GM20431 (cell line): ENCODE measurements at regions not wholly inside any gene's neighbourhood (a gene's known extent, or its start where the extent isn't known, plus 50 kb on each side); places are given as distances from the start of the nearest gene placed in this dataset.

ENCODE experiments used
- in situ Hi-C: fragments of 300-500 bp; cut with MseI, MboI; formaldehyde crosslinking; loops from one replicate; pipeline ENCODE4 v1.15.0; 2020; ENCODE audit warnings: low sequenced_read_pairs; ENCODE audit not compliant: unreplicated experiment

DNA sequence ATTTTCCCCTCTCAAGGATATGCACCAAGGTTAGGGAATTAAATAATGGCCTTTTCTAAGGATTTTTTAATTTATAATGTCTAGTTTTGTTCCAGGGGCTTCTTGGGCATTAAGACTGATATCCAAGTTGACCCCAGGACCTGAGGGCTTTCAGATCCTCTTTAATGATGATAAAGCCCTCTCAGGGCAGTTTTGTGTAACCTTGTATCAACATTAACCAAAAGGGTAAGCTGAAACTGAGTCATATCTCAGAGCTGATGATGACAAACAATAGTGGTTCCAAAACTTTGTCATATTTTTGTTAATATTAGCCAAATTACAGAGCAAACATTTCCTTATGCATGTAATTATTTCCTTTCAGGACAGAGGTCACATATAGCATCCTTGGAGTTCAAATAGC, 309.4 kb upstream of the MAN1A1 start:
- in situ Hi-C loops = no loop called here

DNA sequence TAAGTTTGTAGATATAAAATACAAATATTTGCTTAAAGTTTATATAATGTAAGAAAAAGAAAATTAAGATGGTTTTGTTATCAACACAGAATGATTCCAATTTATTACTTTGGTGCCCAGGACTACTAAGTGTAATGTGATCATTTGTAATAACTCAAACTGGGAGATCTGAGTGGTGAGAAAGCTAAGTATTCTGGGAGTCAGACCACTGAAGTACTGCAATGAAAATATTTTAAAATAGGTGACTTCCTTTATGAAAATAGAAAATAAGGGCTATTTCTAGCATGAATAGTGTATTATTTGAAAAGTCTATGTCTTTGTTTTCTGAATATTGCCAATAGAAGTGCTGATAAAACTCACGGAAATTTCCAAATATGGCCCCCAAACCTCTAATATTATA, 305.6 kb upstream of the MAN1A1 start:
- in situ Hi-C loops = no loop called here

DNA sequence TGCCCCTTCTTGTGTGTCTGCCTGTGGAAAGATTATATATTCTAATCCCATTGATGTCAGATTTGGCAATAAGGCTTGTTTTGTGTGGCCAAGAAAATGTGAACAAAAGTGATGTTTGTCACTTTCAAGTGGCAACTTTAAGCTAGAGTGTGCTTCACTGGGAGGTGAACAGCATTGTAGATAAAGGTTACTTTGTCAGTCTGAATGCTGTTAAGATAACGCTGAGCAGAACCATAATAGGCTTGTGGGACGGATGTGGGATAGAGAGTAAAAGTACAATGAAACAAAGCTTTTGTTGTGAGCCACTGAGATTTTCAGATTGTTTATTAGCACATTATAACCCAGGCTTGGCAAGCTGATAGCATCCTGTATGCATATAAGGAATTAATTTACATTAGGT, 303.8 kb upstream of the MAN1A1 start:
- in situ Hi-C loops = no loop called here

DNA sequence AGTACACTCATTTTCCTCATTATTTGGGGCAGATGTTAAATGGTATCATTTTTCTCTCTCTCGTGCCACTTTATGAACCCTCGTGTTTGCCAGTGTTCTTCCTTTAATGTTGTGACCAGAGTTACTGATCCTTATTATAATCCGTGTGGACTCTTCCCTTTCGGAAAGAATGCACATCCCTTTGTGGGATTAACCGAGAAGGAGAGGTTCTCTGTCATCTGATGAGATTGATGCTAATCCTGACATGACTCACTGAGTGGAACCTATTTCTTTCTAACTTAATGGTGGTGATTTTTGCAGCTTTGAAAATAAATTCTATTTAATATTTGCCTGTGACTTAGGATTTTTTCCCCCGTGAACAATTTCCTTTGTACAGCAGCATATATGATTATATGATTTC, 300.0 kb upstream of the MAN1A1 start:
- in situ Hi-C loops = no loop called here

DNA sequence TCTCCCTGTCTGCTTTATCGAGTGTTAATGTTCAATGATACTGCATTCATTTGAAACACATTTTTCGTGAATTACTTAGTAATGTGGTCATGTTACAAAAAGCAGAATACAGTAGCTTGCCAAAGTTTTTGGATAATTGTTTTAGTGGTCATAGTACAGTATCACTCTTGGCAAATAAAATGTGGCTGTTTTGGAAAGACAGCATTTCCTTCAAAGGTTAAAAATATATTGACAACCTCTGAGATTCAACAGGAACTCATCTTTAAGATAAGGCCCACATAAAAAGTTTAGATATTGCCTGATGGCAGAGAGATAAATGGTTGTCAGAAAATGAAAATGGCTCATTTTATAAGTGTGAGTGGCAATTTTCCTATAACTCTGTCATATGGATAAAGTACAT, 297.7 kb upstream of the MAN1A1 start:
- in situ Hi-C loops = no loop called here

DNA sequence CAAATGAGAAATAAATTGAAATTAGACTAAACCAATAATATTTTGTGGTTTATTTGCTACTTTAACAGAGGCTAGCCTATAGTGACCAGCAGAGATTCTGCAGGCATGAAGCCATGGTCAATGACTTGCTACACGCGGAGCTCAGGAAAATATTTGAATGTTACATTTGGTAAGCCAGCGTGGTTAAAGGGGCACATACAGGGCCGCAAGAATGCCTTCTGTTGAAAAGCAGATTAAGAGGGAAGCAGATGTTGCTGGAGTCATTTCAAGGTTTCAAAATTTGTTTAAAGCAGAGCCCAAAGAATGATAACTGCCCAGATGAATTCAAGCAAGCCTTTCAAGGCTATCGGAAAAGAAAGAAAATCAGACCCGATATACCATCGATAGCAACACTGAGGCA, 294.3 kb upstream of the MAN1A1 start:
- in situ Hi-C loops = no loop called here

DNA sequence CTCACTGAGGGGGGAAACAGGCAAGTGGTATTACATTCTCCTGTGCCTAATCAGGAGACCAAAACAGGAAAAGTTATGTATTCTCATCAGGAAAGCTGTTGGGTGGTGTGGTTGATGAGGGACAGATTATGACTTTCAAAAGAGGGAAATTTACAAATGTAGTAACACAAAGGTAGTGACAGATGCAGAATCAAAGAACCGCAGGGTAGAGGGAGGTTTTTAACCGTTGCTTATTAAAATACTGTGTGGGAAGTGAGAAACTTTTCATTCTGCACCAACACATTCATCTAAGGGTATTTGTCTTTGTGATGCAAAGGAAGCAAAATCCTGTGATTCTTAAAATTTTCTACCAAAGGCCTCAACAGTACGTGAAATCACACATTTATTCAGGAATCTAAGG, 288.2 kb upstream of the MAN1A1 start:
- in situ Hi-C loops = no loop called here

DNA sequence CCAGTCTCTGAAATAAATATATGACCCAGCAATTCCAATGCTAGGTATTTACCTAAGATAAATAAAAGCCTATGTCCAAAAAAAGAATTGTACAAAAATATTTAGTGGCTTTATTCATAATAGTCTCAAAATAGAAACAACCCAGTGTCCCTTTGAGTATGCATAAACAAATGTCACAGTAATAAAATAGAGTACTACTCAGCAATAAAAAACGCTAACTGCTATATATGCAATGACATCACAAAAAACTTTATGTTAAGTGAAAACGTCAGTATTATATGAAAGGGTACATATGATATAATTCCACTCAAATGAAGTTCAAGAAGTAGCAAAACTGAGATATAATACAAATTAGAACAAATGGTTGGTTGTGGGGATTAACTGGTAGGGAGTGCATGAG, 286.5 kb upstream of the MAN1A1 start:
- in situ Hi-C loops = no loop called here

DNA sequence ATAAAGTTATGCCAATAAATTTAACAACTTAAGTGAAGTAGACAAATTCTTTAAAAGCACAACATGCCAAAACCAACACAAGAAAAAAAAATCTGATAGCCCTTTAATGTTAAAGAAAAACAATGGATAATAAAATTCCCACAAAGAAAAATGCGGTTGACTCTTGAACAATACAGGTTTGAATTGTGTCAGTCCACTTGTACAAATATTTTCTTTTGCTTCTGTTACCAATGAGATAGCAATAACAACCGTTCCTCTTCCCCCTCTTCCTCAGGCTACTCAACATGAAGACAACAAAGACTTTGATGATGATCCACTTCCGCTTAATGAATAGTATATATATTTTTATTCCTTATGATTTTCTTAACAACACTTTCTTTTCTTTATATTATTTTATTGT, 283.9 kb upstream of the MAN1A1 start:
- in situ Hi-C loops = no loop called here

DNA sequence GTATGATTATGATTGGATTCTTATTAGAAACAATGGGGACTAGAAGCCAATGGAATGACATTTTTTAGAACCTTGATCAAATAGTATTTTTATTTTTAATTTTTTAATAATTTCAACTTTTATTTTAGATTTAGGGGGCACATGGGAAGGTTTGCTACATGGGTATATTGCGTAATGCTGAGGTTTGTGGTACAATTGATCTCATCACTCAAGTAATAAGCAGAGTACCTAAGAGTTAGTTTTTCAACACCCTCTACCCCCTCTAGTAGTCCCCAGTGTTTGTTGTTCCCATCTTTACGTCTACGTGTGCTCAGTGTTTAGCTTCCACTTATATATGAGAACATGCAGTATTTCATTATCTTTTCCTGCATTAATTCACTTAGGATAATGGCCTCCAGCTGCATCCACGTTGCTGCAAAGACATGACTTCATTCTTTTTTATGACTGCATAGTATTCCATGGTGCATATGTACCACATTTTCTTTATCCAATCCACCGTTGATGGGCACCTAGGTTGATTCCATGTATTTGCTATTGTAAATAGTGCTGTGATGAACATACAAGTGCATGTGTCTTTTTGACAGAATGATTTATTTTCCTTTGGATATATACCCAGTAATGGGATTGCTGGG, 281.1 kb upstream of the MAN1A1 start:
- in situ Hi-C loops = no loop called here

DNA sequence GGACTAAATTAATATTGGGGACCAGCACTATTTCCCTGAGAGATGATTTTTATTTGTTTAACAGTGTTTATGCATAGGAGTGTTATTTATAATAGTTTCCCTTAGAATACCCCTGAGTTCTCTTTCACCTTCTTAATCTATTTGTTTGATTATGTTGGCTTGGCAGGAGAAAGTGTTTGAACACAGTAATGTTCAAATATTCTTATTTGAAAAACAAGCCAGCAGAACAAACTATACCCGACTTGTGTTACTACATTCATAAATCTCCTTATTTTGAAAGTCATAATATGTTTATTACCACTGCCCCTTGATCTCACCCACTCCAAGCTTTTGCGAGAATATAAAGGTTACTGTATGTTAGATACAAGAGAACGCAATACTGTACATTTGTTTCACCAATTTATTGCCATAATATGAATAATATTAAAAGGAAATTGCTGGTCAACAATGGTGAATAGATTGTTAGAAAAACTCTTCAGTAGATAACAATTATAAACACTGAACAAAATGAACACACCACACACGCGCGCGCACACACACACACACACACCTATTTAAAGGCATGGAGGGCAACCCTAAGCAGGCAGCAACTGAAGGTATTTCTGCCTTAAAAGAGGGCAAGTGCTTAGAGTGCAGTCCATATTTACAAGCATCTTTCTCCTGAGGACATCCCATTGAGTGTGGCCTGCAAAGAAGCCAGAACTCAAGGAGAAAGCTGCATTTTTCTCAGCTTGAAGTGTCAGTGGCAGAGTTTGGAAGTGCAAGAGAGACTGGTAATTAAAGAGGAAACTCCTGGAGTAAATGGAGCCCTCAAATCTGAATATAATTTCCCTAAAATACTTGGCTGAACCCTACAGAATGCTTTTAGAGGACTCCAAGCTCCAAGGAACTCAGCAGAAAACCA, 279.4 kb upstream of the MAN1A1 start:
- in situ Hi-C loops = no loop called here

DNA sequence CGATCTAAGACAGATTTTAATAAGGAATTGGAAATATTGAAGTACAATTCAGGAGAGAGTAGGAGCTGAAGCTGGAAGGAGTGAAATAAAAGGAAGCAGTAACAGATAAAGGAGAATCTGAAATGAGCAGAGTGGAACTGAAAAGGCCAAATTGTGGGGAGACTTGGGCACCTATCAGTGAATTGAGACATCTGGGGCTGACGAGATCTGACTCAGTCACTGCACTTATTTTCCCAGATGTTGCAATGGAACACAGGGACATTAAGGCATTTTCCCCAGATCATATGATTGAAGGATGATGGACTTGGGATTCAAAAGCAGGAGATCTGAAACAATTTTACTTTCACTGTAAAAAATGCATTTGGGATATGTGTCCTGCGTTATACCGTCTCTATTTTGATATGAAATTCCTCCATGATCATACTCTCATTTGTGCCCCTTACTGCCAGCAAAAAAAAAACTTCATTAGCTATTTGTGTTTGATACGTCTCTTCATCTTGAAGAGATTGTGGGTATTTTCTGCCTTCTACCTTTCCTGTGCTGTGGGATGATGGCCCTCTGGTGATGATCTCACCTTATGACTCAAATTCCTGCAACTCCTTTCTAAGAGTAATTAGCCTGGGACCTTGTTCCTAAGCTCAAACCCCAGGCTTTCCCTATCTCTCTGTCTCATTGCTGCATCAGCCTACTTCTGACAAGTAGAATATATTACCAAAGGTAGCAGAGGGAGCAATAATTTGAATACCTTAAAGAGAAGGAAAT, 278.5 kb upstream of the MAN1A1 start:
- in situ Hi-C loops = no loop called here

DNA sequence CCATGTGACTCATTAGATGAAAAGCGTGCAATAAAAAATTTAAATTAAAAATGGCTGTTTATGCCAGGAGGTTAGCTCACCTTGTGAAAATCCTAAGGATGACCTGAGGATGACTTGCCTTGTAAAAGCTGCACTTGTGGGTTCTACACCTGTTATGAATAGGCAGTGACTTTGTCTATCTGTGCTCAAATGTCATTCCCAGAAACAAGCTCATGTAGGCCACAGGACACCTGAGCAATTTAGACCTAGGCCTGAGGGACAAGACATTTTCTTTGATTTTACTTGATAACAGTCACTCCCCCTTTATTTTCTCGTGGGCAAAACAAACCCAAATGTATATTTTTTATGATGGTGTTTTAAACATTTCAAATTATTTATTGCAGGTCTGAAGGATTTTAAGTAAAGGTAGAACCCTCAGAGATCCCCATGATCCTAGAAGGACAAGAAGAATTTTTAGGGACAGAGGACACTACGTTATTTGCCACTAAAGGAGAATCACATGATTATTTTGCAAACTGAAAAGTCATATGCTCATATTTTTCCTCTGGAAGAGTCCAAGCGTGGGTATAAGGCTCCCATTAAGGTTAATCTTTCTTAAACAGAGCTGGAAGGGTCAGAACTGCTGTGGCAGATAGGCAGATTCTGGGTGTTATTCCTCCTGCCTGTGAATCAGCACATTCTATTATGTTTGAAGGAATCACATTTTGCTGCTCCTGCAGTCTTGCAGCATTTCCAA, 277.5 kb upstream of the MAN1A1 start:
- in situ Hi-C loops = no loop called here

DNA sequence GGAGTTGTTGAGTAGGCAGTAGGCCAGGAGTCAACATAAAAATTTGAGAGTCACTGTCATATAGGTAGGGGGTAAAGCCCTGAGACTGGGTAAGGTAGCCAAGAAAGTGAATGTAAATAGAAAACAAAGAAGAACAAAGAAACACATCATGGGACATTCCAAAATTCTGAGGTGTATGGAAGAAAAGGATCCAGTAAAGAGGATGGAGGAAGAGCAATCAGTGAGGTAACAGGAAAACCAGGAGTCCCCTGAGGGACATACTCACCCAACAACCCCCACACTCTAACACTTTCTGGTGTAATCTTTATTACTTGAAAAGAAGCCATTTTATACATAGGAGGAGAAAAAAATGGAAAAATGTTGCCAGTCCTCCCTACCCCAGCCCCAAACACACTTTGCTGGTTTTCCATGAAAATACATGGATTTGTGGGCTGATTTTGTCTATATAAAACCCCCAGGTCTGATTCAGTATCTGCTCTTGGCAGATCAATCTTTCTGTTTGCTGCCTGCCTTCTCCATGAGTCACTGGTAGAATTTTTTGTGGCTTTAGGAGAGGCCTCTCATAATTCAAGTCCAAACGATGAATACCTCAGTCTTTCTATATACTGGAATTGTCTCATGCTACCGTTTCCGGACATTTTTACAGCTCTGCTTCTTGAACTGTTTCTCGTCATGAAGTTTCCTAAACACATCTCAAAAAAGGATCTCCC, 271.4 kb upstream of the MAN1A1 start:
- in situ Hi-C loops = no loop called here

DNA sequence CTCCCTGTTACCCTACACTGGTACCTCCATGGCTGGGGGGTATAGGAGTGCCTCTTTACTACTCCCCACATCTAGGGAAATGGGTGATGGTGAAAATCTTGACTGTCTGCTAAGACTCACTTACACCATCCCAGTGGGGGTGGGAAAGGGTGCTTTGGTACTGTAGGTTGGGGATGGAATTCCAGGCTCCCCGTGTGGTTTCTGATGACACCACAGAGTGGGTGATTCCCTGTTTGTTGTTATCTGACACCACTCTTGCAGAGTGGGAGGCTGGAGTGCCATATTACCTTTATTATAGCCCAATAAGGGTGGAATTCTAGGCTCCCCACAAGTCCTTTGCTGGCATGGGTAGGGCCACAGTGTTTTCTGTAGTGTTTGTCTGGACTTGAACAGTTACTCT, 264.6 kb upstream of the MAN1A1 start:
- in situ Hi-C loops = no loop called here

DNA sequence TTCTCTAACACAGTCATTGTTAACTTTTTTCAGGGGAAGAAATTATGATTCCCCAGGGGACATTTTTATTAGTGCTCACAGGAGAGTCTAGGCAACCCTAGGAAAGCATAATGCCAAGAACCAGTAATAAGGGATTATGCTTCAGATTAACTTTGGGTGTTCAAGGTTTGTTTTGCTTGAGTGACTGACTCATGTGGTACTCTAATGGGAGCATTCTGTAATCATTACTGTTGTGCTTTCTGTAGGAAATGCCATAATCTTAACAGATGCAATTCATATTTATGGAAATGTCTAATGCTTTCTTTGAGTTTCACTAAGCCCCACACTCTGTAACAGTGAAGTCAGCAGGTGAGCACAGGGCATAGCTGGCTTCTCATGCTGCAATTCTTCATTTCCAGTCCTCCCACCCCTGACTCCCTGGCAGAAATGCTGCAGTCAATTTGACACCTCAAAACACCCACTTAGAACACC, 263.4 kb upstream of the MAN1A1 start:
- in situ Hi-C loops = no loop called here

DNA sequence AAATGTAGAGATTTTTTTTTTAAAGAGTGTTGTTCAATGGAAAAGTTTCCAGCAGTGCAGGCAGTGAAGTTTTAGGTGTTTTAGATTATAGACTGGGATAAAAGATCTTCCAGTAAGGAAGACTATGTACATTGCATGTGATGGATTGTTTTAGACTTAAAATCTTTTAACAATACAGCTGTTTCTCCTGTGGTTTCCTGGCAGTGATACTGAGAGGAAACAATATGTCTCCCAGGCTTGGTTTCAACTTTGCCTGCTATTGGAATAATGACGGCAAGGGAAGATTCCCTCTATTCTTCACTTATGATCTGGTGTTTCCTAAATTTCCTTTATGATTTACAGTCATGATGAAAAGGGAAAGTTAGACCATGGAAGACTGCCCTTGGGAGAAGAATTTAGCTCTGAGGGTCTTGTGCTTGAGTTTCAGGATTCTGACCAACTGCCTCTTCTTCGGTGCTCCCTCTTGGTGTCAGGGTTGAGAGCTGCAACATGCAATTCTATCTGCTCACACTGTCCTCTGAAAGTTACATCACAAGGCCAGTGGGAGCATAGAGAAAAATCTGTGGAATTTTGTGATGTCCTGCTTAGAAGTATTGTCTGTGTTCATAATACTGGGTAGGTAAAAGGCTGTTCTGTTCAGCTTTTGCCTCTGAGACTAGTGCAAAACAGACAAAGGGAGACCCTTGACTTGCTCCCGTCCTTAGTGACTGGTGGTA, 262.8 kb upstream of the MAN1A1 start:
- in situ Hi-C loops = no loop called here

DNA sequence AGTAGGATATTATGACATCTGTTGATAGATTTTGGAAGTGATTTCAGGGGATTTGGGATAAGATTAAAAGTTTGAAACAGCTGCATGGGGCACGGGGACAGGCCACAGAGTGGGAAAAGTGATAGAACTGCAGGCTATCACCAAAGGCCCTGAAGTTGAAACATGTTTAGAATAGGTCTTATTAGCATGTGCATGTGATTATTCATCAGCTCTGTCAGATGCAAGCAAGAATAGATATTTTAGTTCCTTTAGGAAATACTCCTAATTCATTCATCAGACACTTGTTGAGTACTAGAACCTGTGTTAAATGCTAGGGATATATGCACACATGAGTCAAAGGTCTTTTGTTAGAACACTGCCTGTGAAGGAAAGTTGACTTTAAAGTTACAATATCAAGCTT, 261.2 kb upstream of the MAN1A1 start:
- in situ Hi-C loops = no loop called here

DNA sequence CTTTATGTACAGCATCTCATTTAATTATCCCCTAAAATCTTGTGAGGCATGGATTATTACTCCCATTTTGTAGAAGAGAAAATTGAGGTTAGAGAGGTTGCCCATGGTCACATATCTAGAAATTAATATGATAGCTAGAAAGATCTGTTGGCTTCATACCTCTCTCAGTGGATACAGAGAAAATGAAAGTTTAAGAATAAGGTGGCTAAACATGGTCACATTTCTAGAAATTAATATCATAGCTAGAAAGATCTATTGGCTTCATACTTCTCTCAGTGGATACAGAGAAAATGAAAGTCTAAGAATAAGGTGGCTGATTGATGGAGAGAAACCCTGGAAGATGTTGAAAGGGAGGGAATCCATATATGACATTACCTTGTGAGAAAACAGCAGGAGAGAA, 260.7 kb upstream of the MAN1A1 start:
- in situ Hi-C loops = no loop called here
